ES-I3 (cell line): ENCODE measurements at regions not wholly inside any gene's neighbourhood (a gene's known extent, or its start where the extent isn't known, plus 50 kb on each side); places are given as distances from the start of the nearest gene placed in this dataset.
"Not testable (repeated sequence)": the region's sequence is repeated elsewhere in the genome, so short reads cannot be mapped to it uniquely, and the experiment has no call there.

Source experiments
- H3K36me3 ChIP-seq: 2 replicates; pipeline ENCODE4 v1.6.1; 2013; ENCODE audit warnings: mild to moderate bottlenecking, low read length, control low read depth, moderate library complexity; ENCODE audit not compliant: insufficient read depth
- H3K4me1 ChIP-seq: 2 replicates; pipeline ENCODE4 v1.6.1; 2013; ENCODE audit warnings: mild to moderate bottlenecking, control low read depth, low read length; ENCODE audit not compliant: insufficient read depth
- H3K9ac ChIP-seq: 2 replicates; pipeline ENCODE4 v1.6.1; 2013; ENCODE audit warnings: low read depth, mild to moderate bottlenecking, low read length, moderate library complexity
- H3K9me3 ChIP-seq: 2 replicates; pipeline ENCODE4 v1.6.1; 2013; ENCODE audit warnings: mild to moderate bottlenecking, low read length, moderate library complexity; ENCODE audit not compliant: control insufficient read depth, insufficient read depth

DNA sequence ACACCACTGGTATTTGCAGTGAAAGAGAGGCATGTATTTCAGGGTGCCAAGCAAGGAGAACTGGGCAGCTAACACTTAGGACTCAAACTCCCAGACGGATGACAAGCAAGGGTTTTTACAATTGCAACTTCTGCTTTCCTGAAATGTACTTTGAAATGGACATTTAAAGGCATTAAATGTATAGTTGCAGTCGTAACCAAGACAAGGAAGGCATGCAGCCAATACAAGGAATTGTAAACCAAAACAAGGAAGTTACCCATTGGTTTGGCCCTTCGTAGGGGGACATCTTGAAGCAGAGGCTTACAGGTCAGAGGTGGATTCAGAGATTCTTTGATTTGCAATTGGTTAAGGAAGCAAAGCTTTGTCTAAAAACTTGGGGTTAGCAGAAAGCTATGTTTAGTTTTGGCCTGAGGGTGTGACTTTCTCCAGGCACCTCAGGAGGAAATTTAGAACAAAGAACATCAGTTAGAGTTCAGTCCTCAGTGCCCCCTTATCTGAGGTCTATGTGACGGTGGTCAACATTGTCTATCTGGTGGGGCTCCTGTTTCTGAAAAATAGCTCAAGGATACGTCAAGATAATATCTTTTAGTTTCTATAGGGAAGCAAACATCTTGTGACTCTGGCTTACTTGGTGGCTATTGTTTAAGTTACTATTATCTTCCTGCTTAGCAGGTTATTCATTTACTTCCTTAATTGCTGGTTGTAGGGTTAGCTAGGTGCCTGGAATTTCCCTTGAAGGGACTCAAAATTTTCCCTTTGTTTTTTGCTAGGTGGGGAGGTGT lies 266.0 kb downstream of the CD83 start:
- H3K9me3 ChIP-seq, result peaks cover 1% of the 10 kb centered on the region; the same call in 1 of the 2 replicates
- no peaks in the 10 kb centered on the region for H3K36me3 ChIP-seq
- peaks cover 41% of the 10 kb centered on the region for H3K4me1 ChIP-seq
- H3K9ac ChIP-seq, result no peak overlapping the region

DNA sequence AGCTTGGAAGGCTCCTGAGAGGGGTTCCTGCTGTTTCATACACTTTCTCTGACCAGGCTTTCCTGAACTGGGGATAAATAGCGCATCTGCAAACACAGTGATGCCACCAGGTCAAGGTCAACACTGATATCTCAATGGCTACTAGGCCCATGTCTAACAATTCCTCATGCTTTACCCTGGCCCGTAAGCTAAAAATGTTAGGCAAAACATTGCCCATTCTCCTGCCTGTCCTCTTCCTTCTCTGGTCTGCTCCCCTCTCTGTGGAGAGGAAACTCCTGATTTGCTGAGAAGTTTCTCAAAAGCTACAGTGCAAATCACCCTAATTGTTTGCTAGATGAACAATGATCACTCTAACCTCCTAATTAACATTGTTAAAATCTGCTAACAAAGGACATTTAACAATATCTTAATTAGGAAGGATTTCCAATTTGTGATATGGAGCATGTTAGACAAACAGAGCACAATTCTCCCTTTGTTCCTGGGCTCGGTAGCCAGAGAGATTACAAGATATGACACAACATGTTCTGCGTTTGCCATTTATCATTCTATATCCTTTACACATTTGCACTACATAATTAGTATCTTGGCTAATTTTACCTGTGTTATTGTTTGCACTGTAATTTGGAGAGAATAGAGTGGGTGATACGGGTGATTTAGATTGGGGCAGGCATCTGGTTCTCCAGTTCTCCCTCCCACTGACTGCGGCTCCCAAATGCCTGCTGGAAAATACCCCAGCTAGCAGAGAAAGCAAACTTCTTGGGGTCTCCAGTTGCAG lies 266.8 kb downstream of the CD83 start:
- Histone ChIP-seq H3K4me1 (peaks cover 48% of the 10 kb centered on the region), H3K9me3 (no peaks in the 10 kb centered on the region), H3K9ac (no peak overlapping the region), H3K36me3 (no peaks in the 10 kb centered on the region)

DNA sequence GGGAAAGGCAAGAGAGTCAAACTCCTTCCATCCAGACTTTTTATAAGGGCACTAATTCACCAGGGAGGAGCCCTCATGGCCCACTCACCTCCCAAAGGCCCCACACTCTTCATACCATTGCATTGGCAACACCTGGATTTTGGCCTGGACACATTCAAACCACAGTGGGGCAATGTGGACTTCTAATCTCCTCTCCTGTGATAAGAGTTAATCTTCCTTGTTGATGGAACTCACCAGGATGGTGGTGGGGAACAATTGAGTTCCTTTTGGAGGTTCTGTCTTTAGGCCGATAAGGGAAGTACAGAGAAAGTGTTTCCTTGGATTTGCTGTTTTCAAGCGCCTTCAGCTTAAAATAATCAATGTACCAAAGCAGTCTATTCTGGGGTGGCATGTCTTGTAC lies 268.7 kb downstream of the CD83 start:
- H3K36me3 ChIP-seq, result no peaks in the 10 kb centered on the region
- no peaks in the 10 kb centered on the region for H3K9me3 ChIP-seq
- H3K4me1 ChIP-seq, result peaks cover 34% of the 10 kb centered on the region
- no peak overlapping the region for H3K9ac ChIP-seq

DNA sequence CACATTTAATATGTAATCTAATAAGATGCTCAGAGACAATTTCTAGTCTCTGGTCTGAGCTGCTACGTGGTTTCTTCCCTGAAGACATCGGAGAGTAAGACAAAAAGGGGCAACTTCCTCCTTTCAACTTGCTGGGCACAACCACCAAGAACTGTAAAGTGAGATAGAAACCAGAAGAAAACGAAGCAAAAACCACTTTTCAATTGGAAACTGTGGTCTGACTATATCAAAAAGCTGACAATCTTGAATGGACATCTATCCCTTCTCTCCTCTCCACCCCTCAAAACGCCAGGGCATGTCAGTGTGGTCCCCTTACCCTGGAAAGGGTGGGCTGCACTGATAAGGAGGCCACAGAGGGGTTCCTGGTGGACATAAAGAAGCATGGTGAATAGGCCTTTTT lies 269.1 kb downstream of the CD83 start:
- H3K4me1 ChIP-seq, result peaks cover 34% of the 10 kb centered on the region
- no peaks in the 10 kb centered on the region for H3K9me3 ChIP-seq
- no peak overlapping the region for H3K9ac ChIP-seq

DNA sequence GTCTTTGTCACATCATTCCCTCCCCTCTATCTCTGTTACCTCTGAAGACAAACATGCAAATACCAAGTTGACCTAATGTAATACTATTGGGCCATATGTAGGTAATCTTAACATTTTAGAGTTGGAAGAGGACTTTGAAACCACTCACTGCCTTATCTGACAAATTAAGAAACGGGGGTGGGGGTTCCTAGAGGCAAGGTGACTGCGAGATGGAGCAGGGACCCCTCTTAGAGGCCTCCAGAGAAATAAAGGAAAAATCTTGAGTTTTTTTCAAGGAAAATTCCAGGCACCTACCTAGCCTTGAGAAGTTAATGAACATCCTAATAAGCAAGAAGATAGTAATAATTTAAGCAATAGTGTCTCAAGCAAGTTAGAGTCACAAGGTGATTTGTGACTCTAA lies 270.8 kb downstream of the CD83 start:
- no peaks in the 10 kb centered on the region; the same call in 1 of the 2 replicates for H3K36me3 ChIP-seq
- no peak overlapping the region for H3K9ac ChIP-seq
- H3K4me1 ChIP-seq, result peaks cover 20% of the 10 kb centered on the region
- no peaks in the 10 kb centered on the region for H3K9me3 ChIP-seq

More for the DNA sequence above, 269.1 kb downstream of the CD83 start:
- no peaks in the 10 kb centered on the region for H3K36me3 ChIP-seq

DNA sequence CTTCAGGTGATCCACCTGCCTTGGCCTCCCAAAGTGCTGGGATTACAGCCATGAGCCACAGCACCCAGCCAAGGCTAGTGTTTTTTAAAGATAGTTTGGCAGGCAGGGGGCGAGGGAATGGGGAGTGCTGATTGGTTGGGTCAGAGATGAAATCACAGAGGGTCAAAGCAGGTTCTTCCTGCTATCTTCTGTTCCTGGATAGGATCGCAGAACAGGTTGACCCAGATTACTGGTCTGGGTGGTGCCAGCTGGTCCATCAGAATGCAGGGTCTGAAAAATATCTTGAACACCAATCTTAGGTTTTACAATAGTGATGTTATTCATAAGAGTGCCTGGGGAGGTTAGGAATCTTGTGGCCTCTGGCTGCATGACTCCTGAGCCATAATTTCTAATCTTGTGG lies 272.2 kb downstream of the CD83 start:
- H3K36me3 ChIP-seq, H3K4me1 ChIP-seq, H3K9me3 ChIP-seq, H3K9ac ChIP-seq: not testable (repeated sequence)

DNA sequence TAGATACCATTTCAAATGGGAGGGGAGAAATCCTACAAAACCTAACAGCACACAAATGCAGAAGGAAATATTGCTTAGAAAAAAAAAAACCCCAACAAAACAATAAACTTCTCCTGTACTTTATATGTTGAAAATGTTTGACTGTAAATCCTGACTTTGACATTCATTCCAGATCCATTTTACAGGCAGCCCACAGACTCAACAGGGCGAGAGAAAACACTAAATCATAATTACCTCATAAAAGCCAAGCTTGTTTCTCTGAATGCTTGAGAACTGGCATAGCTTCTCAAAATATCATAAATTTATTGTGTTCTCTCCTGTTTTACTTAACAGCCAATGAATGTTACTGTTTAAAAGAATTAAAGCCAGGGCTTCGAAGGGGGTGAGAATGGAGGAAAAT lies 273.2 kb downstream of the CD83 start:
- Histone ChIP-seq H3K9ac (no peak overlapping the region), H3K4me1 (peaks cover 10% of the 10 kb centered on the region; the same call in 1 of the 2 replicates), H3K36me3 (no peaks in the 10 kb centered on the region; the same call in 1 of the 2 replicates), H3K9me3 (no peaks in the 10 kb centered on the region)

DNA sequence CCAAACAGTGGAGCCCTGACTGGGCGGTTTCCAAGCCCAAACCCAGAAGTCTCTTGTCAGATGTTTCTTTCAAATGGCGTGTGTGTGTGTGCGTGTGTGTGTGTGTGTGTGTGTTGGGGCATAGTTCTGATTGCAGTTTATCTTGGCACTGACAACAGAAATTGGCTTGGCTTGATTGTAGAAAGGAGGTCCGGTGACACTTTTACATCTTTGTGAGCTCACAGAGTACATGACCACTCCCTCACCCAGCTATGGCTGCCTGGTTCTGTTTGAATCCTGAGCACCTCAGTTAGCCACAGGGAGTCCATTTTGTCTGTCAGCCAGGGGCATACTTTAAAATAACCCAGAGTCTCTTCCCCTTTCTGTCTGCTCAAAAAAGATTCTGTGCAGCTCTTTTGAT lies 276.3 kb downstream of the CD83 start:
- Histone ChIP-seq H3K4me1 (peaks cover 3% of the 10 kb centered on the region; the same call in 1 of the 2 replicates), H3K36me3 (no peaks in the 10 kb centered on the region; the same call in 1 of the 2 replicates), H3K9me3 (peaks cover 11% of the 10 kb centered on the region), H3K9ac (no peak overlapping the region)

DNA sequence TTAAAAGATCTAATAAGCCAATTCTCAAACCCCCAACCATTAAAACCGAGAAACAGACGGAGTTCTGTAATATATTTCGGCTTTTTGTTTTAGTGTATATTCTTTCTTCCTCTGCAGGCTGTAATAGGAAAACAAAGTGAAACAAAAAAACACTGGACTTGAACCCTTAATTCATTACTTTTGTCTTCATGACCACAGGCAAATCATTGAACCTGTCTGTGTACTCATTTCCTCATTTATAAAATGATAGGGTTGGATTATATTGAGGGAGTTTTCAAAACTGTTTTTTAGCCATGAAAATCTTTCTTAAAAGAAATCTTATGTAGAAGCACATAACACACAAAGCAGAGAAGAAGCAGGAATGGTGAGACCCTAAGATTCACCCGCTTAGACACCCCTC lies 278.8 kb downstream of the CD83 start:
- H3K4me1 ChIP-seq, result no peaks in the 10 kb centered on the region
- H3K36me3 ChIP-seq, result peaks cover 3% of the 10 kb centered on the region; the same call in 1 of the 2 replicates
- no peak overlapping the region for H3K9ac ChIP-seq
- peaks cover 33% of the 10 kb centered on the region for H3K9me3 ChIP-seq

DNA sequence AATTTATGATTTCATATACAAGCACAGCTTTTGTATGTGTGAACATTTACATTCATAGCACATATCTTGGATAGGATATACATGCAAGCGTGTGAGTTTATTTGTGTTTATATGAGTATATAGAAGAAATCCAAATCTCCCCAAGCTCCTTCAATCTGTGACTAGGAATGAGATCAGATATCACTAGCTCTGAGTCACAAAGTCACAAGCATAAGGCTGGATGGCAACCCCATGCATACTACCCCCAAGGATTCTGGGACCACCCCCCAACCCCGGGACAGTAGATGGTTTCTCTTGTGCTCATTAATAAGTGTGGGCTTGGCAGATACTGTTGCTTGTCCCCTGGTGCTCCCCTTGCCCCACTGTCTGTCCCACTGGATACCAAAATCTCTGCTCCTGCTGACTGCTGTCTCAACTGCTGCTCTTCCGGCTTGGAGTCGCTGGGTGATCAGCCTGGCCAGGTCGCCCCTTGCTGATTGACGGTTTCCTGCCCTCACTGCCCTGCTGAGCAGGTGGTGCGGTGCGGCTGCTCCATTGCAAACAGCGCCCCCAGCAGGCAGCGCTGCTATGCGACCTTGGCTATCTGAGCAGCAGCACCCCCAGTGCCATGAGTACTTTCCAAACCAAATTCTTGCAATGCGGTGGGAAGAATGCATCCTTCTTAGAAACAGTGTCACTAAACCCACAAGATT lies 279.4 kb downstream of the CD83 start:
- H3K36me3 ChIP-seq, result peaks cover 3% of the 10 kb centered on the region; the same call in 1 of the 2 replicates
- H3K4me1 ChIP-seq, result no peaks in the 10 kb centered on the region
- H3K9me3 ChIP-seq, result peaks cover 38% of the 10 kb centered on the region
- H3K9ac ChIP-seq, result no peak overlapping the region

DNA sequence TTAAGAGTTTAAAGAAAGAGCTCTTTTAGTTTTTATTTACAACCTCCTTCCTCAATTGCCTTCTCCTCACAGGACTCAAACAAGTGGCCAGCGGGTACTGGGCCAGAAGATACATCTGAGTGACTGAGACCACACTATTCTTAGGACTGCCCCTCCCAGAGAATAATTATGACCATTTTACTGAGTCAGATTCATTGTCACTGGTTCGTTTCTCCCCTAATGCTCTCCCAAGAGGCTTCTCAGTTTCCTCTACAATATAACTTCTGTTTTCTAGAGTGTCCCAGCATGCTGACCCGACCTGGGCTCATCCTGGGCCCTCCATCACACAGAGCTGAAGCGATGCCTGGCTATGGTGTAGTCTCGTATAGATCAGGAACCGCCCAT lies 279.9 kb downstream of the CD83 start:
- Histone ChIP-seq H3K9ac (no peak overlapping the region), H3K36me3 (peaks cover 3% of the 10 kb centered on the region; the same call in 1 of the 2 replicates), H3K4me1 (no peaks in the 10 kb centered on the region), H3K9me3 (peaks cover 42% of the 10 kb centered on the region)

DNA sequence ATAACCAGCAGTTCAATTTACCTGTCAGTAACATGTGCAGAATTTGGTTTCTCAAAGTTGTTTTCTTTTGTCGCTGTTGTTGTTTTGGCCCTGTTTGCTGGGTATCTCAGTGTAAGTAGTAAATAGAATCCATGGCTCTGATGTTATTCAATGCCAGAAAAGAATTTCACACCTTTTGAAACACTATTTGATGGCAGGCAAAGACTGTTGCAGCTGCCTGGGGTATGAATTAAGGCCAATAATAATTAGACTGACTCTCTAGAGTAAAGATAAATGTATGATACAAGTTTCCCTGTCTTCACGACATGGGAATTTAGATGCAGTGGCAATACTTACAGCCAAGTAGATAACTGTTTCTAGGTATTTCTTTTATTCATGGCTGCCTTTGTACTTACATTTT lies 281.4 kb downstream of the CD83 start:
- H3K9ac ChIP-seq, result no peak overlapping the region
- no peaks in the 10 kb centered on the region for H3K4me1 ChIP-seq
- peaks cover 3% of the 10 kb centered on the region; the same call in 1 of the 2 replicates for H3K36me3 ChIP-seq
- H3K9me3 ChIP-seq, result peaks cover 49% of the 10 kb centered on the region

DNA sequence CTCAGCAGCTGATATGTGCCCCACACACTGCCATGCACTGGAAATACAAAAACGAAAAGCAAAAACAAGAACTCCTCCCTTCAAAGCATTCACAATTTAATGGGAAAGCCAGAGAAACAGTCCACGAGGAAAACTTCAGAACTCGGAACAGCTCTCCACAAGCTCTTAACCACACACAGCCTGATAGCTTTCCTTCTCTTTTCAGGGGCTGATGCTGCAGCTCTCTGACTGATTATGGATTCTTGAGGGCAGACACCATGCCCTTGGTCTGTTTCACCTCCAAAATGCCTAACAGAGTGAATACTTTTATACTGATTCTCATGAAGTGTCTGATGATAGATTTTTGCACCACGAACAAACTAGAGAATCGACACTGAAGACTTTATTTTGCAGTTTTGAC lies 282.1 kb downstream of the CD83 start:
- peaks cover 49% of the 10 kb centered on the region for H3K9me3 ChIP-seq
- H3K4me1 ChIP-seq, result no peaks in the 10 kb centered on the region
- H3K36me3 ChIP-seq, result peaks cover 3% of the 10 kb centered on the region; the same call in 1 of the 2 replicates

DNA sequence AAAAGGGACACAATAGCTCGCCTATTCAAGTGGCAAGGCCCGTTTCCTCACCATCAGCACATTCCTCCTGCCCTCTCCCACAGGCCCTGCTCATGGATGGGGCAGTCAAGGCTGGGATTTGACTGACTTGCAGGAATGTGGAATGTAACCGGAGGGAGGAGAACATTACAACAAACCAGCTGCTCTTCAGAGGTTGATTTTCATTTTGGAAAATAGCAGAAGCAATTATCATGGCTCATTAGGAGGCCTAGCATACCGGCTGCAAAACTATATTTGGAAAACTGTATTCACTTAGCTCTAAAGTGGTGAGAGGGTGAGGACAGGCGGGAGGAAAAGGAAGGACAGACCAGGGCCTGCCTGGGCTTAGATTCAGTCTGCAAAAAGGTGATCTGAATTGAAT lies 283.7 kb downstream of the CD83 start:
- Histone ChIP-seq H3K9me3 (peaks cover 49% of the 10 kb centered on the region), H3K9ac (no peak overlapping the region), H3K36me3 (peaks cover 3% of the 10 kb centered on the region; the same call in 1 of the 2 replicates), H3K4me1 (no peaks in the 10 kb centered on the region)

More for the DNA sequence above, 282.1 kb downstream of the CD83 start:
- H3K9ac ChIP-seq, result no peak overlapping the region
